ENCODE measurements at regions not wholly inside any gene's neighbourhood (a gene's known extent, or its start where the extent isn't known, plus 50 kb on each side); places are given as distances from the start of the nearest gene placed in this dataset.
"Not testable (repeated sequence)": the region's sequence is repeated elsewhere in the genome, so short reads cannot be mapped to it uniquely, and the experiment has no call there.

GRCh38 chr3:65146179-65146578, 458.4 kb upstream of the ADAMTS9 start:
- H3K9me3 ChIP-seq (ENCODE audit: low read depth) = no peaks in the 10 kb centered on the region
- no peaks in the 10 kb centered on the region for H3K27me3 ChIP-seq (replicated peaks; ENCODE audit: insufficient read depth)
- no peak overlapping the region for H2AFZ ChIP-seq
- no peak overlapping the region for H3K27ac ChIP-seq
- TF ChIP-seq EZH2phosphoT487 (IDR thresholded peaks at IDR 0.05; ENCODE audit: insufficient read depth, low read depth) = no peak
- TF ChIP-seq EZH2 (IDR thresholded peaks at IDR 0.05; ENCODE audit: insufficient read depth, poor library complexity, severe bottlenecking) = no peak
- peaks cover 29% of the 10 kb centered on the region for H3F3A ChIP-seq (ENCODE audit: insufficient read depth)
- no peaks in the 10 kb centered on the region for H3K36me3 ChIP-seq (ENCODE audit: low read depth)
- H3K79me2 ChIP-seq (ENCODE audit: insufficient read depth) = no peaks in the 10 kb centered on the region
- peak; percentile 25 for DNase-seq
- no peaks in the 10 kb centered on the region for H3K9me2 ChIP-seq (ENCODE audit: insufficient read depth)
- H3K4me1 ChIP-seq (ENCODE audit: insufficient read depth) = peaks cover 24% of the 10 kb centered on the region
- H3K4me2 ChIP-seq (ENCODE audit: unreplicated experiment) = no peak overlapping the region
- no peak overlapping the region for H3K4me3 ChIP-seq
- in situ Hi-C loops (cut with MboI) = no loop called here
- H3K9ac ChIP-seq = no peak overlapping the region
- 38 to 47% methylated on average over 3 of the region's 3 CpGs for WGBS, 2 experiments (ENCODE audit: low coverage in 1 of 2, low lambda C conversion rate in 2 of 2, missing lambda C conversion rate in 2 of 2)
- H4K20me1 ChIP-seq (ENCODE audit: insufficient read depth) = no peaks in the 10 kb centered on the region

- H3K9me2 ChIP-seq (ENCODE audit: insufficient read depth) = no peaks in the 10 kb centered on the region
- in situ Hi-C loops (cut with MboI) = no loop called here
- no peak overlapping the region for H3K9ac ChIP-seq
- DNase-seq = no peak
- TF ChIP-seq EZH2phosphoT487 (IDR thresholded peaks at IDR 0.05; ENCODE audit: insufficient read depth, low read depth) (no peak), EZH2 (IDR thresholded peaks at IDR 0.05; ENCODE audit: insufficient read depth, poor library complexity, severe bottlenecking) (no peak)
- H3K27me3 ChIP-seq (replicated peaks; ENCODE audit: insufficient read depth) = no peaks in the 10 kb centered on the region
- peak overlapping the region; percentile 10 for H3K4me2 ChIP-seq (ENCODE audit: unreplicated experiment)
- H3K79me2 ChIP-seq (ENCODE audit: insufficient read depth) = no peaks in the 10 kb centered on the region
- H3K4me1 ChIP-seq (ENCODE audit: insufficient read depth) = peaks cover 24% of the 10 kb centered on the region
- WGBS, 2 experiments (ENCODE audit: low coverage in 1 of 2, low lambda C conversion rate in 2 of 2, missing lambda C conversion rate in 2 of 2) = 92 to 100% methylated on average over 1 of the region's 1 CpG
- H3K4me3 ChIP-seq = no peak overlapping the region
- peaks cover 29% of the 10 kb centered on the region for H3F3A ChIP-seq (ENCODE audit: insufficient read depth)
- no peak overlapping the region for H2AFZ ChIP-seq
- H4K20me1 ChIP-seq (ENCODE audit: insufficient read depth) = no peaks in the 10 kb centered on the region
- no peaks in the 10 kb centered on the region for H3K9me3 ChIP-seq (ENCODE audit: low read depth)
- H3K36me3 ChIP-seq (ENCODE audit: low read depth) = no peaks in the 10 kb centered on the region
- H3K27ac ChIP-seq = no peak overlapping the region
Observed at GRCh38 chr3:65145680-65146079, 457.9 kb upstream of the ADAMTS9 start.

DNA sequence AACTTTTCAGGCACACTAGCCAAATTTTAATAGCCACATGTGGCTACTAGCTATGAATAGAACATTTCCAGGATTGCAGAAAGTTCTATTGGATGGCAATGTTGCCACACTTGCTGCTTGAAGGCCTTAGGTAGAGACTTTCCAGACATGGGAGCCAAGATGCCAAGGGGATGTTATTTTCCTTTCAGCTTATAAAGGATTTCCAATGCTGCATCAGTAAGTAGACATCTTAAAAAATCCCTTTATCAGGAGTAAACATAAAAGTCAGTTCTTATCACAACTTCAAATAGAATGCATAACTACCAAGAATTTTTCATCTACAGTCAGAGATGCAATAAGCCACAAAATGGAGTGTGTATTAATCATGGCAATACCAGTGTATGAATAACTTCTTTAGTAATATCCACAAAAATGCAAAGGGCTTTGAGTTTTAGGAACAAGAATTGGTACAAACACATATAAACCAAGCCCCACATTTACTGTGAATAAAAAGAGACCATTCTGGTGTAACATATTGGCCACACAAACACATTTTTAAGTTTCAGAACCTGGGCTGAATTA, 457.1 kb upstream of the ADAMTS9 start:
- no peaks in the 10 kb centered on the region for H3K36me3 ChIP-seq (ENCODE audit: low read depth)
- H3K4me3 ChIP-seq = no peak overlapping the region
- H3K9ac ChIP-seq = no peak overlapping the region
- H3F3A ChIP-seq (ENCODE audit: insufficient read depth) = peaks cover 29% of the 10 kb centered on the region
- H3K27me3 ChIP-seq (replicated peaks; ENCODE audit: insufficient read depth) = no peaks in the 10 kb centered on the region
- H3K4me1 ChIP-seq (ENCODE audit: insufficient read depth) = peaks cover 24% of the 10 kb centered on the region
- TF ChIP-seq EZH2 (IDR thresholded peaks at IDR 0.05; ENCODE audit: insufficient read depth, poor library complexity, severe bottlenecking) = no peak
- TF ChIP-seq EZH2phosphoT487 (IDR thresholded peaks at IDR 0.05; ENCODE audit: insufficient read depth, low read depth) = no peak
- H3K4me2 ChIP-seq (ENCODE audit: unreplicated experiment) = peak overlapping the region; percentile 46
- no peaks in the 10 kb centered on the region for H3K9me3 ChIP-seq (ENCODE audit: low read depth)
- H3K79me2 ChIP-seq (ENCODE audit: insufficient read depth) = no peaks in the 10 kb centered on the region
- in situ Hi-C loops (cut with MboI) = no loop called here
- no peak overlapping the region for H2AFZ ChIP-seq
- no peaks in the 10 kb centered on the region for H3K9me2 ChIP-seq (ENCODE audit: insufficient read depth)
- DNase-seq = peak; percentile 69
- H4K20me1 ChIP-seq (ENCODE audit: insufficient read depth) = no peaks in the 10 kb centered on the region
- H3K27ac ChIP-seq = 0 out of 2 replicates have a peak overlapping the region, but pooled peaks have one; percentile 2

DNA sequence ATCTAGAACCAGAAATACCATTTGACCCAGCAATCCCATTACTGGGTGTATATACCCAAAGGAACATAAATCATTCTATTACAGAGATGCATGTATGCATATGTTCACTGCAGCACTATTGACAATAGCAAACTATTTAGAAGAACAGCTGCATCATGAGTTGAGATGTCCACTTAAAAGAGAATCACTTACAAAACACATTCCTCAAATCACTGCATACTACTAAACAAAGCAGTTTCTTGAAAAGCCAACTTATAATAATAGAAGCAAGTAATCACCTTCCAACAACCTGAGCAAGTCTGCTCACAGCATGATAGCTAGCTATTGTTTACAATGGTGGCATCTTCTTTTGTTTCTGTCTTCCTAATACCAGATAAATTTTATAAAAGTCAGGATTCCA, 454.7 kb upstream of the ADAMTS9 start:
- H3K4me2 ChIP-seq (ENCODE audit: unreplicated experiment) = no peak overlapping the region
- no peak for DNase-seq
- H3F3A ChIP-seq (ENCODE audit: insufficient read depth) = peaks cover 29% of the 10 kb centered on the region
- H3K27ac ChIP-seq = no peak overlapping the region
- no peaks in the 10 kb centered on the region for H3K9me3 ChIP-seq (ENCODE audit: low read depth)
- H3K4me3 ChIP-seq = no peak overlapping the region
- no peak overlapping the region for H3K9ac ChIP-seq
- no peaks in the 10 kb centered on the region for H3K9me2 ChIP-seq (ENCODE audit: insufficient read depth)
- 0 out of 2 replicates have a peak, but pooled peaks cover 11% of the 10 kb centered on the region for H3K27me3 ChIP-seq (replicated peaks; ENCODE audit: insufficient read depth)
- H3K79me2 ChIP-seq (ENCODE audit: insufficient read depth) = no peaks in the 10 kb centered on the region
- H2AFZ ChIP-seq = no peak overlapping the region
- TF ChIP-seq EZH2phosphoT487 (IDR thresholded peaks at IDR 0.05; ENCODE audit: insufficient read depth, low read depth) (no peak), EZH2 (IDR thresholded peaks at IDR 0.05; ENCODE audit: insufficient read depth, poor library complexity, severe bottlenecking) (no peak)
- no peaks in the 10 kb centered on the region for H4K20me1 ChIP-seq (ENCODE audit: insufficient read depth)
- peaks cover 24% of the 10 kb centered on the region for H3K4me1 ChIP-seq (ENCODE audit: insufficient read depth)
- no peaks in the 10 kb centered on the region for H3K36me3 ChIP-seq (ENCODE audit: low read depth)
- in situ Hi-C loops (cut with MboI) = no loop called here

DNA sequence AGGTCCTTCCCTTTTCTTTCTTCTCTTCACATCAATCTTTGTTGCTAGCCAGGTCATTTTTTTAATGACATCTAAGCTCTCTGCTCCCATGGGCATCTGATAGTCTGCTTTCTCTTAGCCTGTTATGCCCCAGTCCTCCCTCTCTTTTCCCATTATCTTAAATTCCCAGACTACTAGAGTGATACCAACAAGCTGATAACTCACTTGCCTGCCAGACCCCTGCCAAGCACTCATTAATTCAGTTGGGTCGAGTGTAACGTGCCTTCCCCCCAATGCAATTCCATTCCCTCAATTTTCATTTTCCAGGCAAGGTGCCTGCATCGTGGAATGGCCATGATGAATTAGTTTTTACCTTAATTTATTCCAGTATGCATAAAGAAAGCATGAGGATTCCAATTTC, 450.8 kb upstream of the ADAMTS9 start:
- no peaks in the 10 kb centered on the region for H4K20me1 ChIP-seq (ENCODE audit: insufficient read depth)
- no peak overlapping the region for H3K4me3 ChIP-seq
- H3K36me3 ChIP-seq (ENCODE audit: low read depth) = no peaks in the 10 kb centered on the region
- no peaks in the 10 kb centered on the region for H3K4me1 ChIP-seq (ENCODE audit: insufficient read depth)
- 47 to 49% methylated on average over 3 of the region's 3 CpGs for WGBS, 2 experiments (ENCODE audit: low coverage in 1 of 2, low lambda C conversion rate in 2 of 2, missing lambda C conversion rate in 2 of 2)
- no peak overlapping the region for H3K9ac ChIP-seq
- no peak overlapping the region for H3K27ac ChIP-seq
- no peaks in the 10 kb centered on the region for H3K9me2 ChIP-seq (ENCODE audit: insufficient read depth)
- H3K27me3 ChIP-seq (replicated peaks; ENCODE audit: insufficient read depth) = 0 out of 2 replicates have a peak, but pooled peaks cover 11% of the 10 kb centered on the region
- in situ Hi-C loops (cut with MboI) = no loop called here
- no peaks in the 10 kb centered on the region for H3F3A ChIP-seq (ENCODE audit: insufficient read depth)
- no peaks in the 10 kb centered on the region for H3K79me2 ChIP-seq (ENCODE audit: insufficient read depth)
- no peak overlapping the region for H3K4me2 ChIP-seq (ENCODE audit: unreplicated experiment)
- no peaks in the 10 kb centered on the region for H3K9me3 ChIP-seq (ENCODE audit: low read depth)
- no peak overlapping the region for H2AFZ ChIP-seq
- TF ChIP-seq EZH2phosphoT487 (IDR thresholded peaks at IDR 0.05; ENCODE audit: insufficient read depth, low read depth) (no peak), EZH2 (IDR thresholded peaks at IDR 0.05; ENCODE audit: insufficient read depth, poor library complexity, severe bottlenecking) (no peak)
- no peak for DNase-seq

DNA sequence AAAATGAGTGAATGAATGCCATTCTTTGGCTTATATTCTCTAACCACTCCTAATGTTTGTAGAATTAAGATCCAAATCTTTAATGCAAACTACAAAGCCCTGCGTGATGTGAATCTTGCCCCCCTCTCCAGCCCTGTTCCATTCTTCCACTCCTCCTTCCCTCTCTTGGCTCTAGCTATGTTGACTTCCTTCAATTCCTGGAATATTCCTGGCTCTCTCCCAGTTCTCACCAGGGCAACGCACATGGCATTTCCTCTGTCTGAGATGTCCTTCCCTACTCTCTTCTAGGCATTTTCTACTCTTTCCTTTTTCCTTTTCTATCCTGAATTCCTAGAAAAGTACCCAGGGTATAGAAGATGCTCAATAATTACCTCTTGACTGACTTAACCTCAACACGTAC, 446.0 kb upstream of the ADAMTS9 start:
- H3K4me1 ChIP-seq (ENCODE audit: insufficient read depth); H3K36me3 ChIP-seq (ENCODE audit: low read depth); H3F3A ChIP-seq (ENCODE audit: insufficient read depth); H2AFZ ChIP-seq; H3K9ac ChIP-seq; H4K20me1 ChIP-seq (ENCODE audit: insufficient read depth); H3K9me2 ChIP-seq (ENCODE audit: insufficient read depth); H3K9me3 ChIP-seq (ENCODE audit: low read depth); H3K79me2 ChIP-seq (ENCODE audit: insufficient read depth); H3K27me3 ChIP-seq (replicated peaks; ENCODE audit: insufficient read depth); H3K27ac ChIP-seq; in situ Hi-C loops (cut with MboI); H3K4me2 ChIP-seq (ENCODE audit: unreplicated experiment); H3K4me3 ChIP-seq: not testable (repeated sequence)
- WGBS, 2 experiments (ENCODE audit: low coverage in 1 of 2, low lambda C conversion rate in 2 of 2, missing lambda C conversion rate in 2 of 2) = 50 to 56% methylated on average over 3 of the region's 3 CpGs
- peak; percentile 3 for DNase-seq
